ENCODE measurements at regions not wholly inside any gene's neighbourhood (a gene's known extent, or its start where the extent isn't known, plus 50 kb on each side); places are given as distances from the start of the nearest gene placed in this dataset.

DNA sequence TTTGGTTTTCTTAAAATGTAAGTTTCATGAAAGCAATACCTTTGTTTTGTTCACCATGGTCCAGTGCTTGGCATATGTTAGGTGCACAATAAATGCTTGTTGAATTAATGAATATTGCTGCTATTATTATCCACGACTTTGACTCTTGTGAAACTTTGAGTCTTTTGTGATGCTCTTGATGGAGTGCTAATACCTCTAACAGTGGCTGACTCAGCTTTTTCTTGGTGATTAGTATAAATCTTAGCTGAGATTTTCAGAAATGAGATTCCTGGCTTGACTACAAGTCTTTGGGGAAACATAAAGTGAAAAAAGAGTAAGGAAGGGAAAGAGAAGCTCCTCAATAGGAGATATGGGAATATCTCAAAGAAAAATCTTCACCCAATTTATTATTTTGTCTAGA lies 375.2 kb upstream of the RPS6KA3 start:
- no peaks in the 10 kb centered on the region for H3K27me3 ChIP-seq (ENCODE audit: low read depth, low read length)
- H3K79me2 ChIP-seq (ENCODE audit: low read length) = no peaks in the 10 kb centered on the region
- no peaks in the 10 kb centered on the region for H3K36me3 ChIP-seq (replicated peaks; ENCODE audit: low read depth, low read length)
- no peak overlapping the region for H2AFZ ChIP-seq (ENCODE audit: low read depth, low read length)
- H3K27ac ChIP-seq (ENCODE audit: low read length) = no peak overlapping the region
- H3K4me2 ChIP-seq (ENCODE audit: low read length) = no peak overlapping the region
- H3K4me1 ChIP-seq (ENCODE audit: low read length) = no peaks in the 10 kb centered on the region
- TF ChIP-seq, protein P1, sequence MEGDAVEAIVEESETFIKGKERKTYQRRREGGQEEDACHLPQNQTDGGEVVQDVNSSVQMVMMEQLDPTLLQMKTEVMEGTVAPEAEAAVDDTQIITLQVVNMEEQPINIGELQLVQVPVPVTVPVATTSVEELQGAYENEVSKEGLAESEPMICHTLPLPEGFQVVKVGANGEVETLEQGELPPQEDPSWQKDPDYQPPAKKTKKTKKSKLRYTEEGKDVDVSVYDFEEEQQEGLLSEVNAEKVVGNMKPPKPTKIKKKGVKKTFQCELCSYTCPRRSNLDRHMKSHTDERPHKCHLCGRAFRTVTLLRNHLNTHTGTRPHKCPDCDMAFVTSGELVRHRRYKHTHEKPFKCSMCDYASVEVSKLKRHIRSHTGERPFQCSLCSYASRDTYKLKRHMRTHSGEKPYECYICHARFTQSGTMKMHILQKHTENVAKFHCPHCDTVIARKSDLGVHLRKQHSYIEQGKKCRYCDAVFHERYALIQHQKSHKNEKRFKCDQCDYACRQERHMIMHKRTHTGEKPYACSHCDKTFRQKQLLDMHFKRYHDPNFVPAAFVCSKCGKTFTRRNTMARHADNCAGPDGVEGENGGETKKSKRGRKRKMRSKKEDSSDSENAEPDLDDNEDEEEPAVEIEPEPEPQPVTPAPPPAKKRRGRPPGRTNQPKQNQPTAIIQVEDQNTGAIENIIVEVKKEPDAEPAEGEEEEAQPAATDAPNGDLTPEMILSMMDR (IDR thresholded peaks at IDR 0.05; ENCODE audit: low read depth, low read length) = no peak
- TF ChIP-seq EZH2phosphoT487 (IDR thresholded peaks at IDR 0.05; ENCODE audit: low read depth) = no peak
- no peak overlapping the region for H3K9ac ChIP-seq (ENCODE audit: low read length)
- H3K9me3 ChIP-seq (ENCODE audit: insufficient read depth, low read length) = no peaks in the 10 kb centered on the region
- H3K4me3 ChIP-seq (ENCODE audit: low read length) = no peak overlapping the region
- H4K20me1 ChIP-seq (ENCODE audit: insufficient read depth, low read length) = no peaks in the 10 kb centered on the region

- Histone ChIP-seq H3K27me3 (ENCODE audit: low read depth, low read length) (no peaks in the 10 kb centered on the region), H3K27ac (ENCODE audit: low read length) (no peak overlapping the region), H3K4me3 (ENCODE audit: low read length) (no peak overlapping the region), H4K20me1 (ENCODE audit: insufficient read depth, low read length) (no peaks in the 10 kb centered on the region), H3K36me3 (replicated peaks; ENCODE audit: low read depth, low read length) (no peaks in the 10 kb centered on the region), H3K9me3 (ENCODE audit: insufficient read depth, low read length) (no peaks in the 10 kb centered on the region), H3K9ac (ENCODE audit: low read length) (no peak overlapping the region), H3K79me2 (ENCODE audit: low read length) (no peaks in the 10 kb centered on the region), H3K4me1 (ENCODE audit: low read length) (no peaks in the 10 kb centered on the region), H2AFZ (ENCODE audit: low read depth, low read length) (no peak overlapping the region), H3K4me2 (ENCODE audit: low read length) (no peak overlapping the region)
- TF ChIP-seq, protein P1 (IDR thresholded peaks at IDR 0.05; ENCODE audit: low read depth, low read length) = no peak
- no peak for TF ChIP-seq EZH2phosphoT487 (IDR thresholded peaks at IDR 0.05; ENCODE audit: low read depth)
Measured at GRCh38 chrX:20639115-20639514, 372.4 kb upstream of the RPS6KA3 start.

- Histone ChIP-seq H3K79me2 (ENCODE audit: low read length) (no peaks in the 10 kb centered on the region), H3K9me3 (ENCODE audit: insufficient read depth, low read length) (no peaks in the 10 kb centered on the region), H4K20me1 (ENCODE audit: insufficient read depth, low read length) (no peaks in the 10 kb centered on the region), H3K4me1 (ENCODE audit: low read length) (no peaks in the 10 kb centered on the region), H3K27ac (ENCODE audit: low read length) (no peak overlapping the region), H3K36me3 (replicated peaks; ENCODE audit: low read depth, low read length) (no peaks in the 10 kb centered on the region), H3K27me3 (ENCODE audit: low read depth, low read length) (no peaks in the 10 kb centered on the region), H3K4me2 (ENCODE audit: low read length) (no peak overlapping the region), H3K4me3 (ENCODE audit: low read length) (no peak overlapping the region), H3K9ac (ENCODE audit: low read length) (no peak overlapping the region), H2AFZ (ENCODE audit: low read depth, low read length) (no peak overlapping the region)
- TF ChIP-seq, protein P1 (IDR thresholded peaks at IDR 0.05; ENCODE audit: low read depth, low read length) = no peak
- TF ChIP-seq EZH2phosphoT487 (IDR thresholded peaks at IDR 0.05; ENCODE audit: low read depth) = no peak
Measured at GRCh38 chrX:20637351-20637750, 370.6 kb upstream of the RPS6KA3 start.

- H3K9ac ChIP-seq (ENCODE audit: low read length) = no peak overlapping the region
- H3K36me3 ChIP-seq (replicated peaks; ENCODE audit: low read depth, low read length) = no peaks in the 10 kb centered on the region
- no peak overlapping the region for H3K4me2 ChIP-seq (ENCODE audit: low read length)
- TF ChIP-seq, protein P1 (IDR thresholded peaks at IDR 0.05; ENCODE audit: low read depth, low read length) = no peak
- TF ChIP-seq EZH2phosphoT487 (IDR thresholded peaks at IDR 0.05; ENCODE audit: low read depth) = no peak
- H3K4me3 ChIP-seq (ENCODE audit: low read length) = no peak overlapping the region
- no peak overlapping the region for H3K27ac ChIP-seq (ENCODE audit: low read length)
- no peaks in the 10 kb centered on the region for H3K27me3 ChIP-seq (ENCODE audit: low read depth, low read length)
- no peaks in the 10 kb centered on the region for H3K9me3 ChIP-seq (ENCODE audit: insufficient read depth, low read length)
- no peaks in the 10 kb centered on the region for H4K20me1 ChIP-seq (ENCODE audit: insufficient read depth, low read length)
- H3K4me1 ChIP-seq (ENCODE audit: low read length) = no peaks in the 10 kb centered on the region
- no peaks in the 10 kb centered on the region for H3K79me2 ChIP-seq (ENCODE audit: low read length)
- H2AFZ ChIP-seq (ENCODE audit: low read depth, low read length) = no peak overlapping the region
Measured at GRCh38 chrX:20633451-20633850, 366.7 kb upstream of the RPS6KA3 start.
